RPMI8226 (cell line): ENCODE measurements at regions not wholly inside any gene's neighbourhood (a gene's known extent, or its start where the extent isn't known, plus 50 kb on each side); places are given as distances from the start of the nearest gene placed in this dataset.
"Not testable (repeated sequence)": the region's sequence is repeated elsewhere in the genome, so short reads cannot be mapped to it uniquely, and the experiment has no call there.

Experiments
- DNase-seq: peaks from one replicate; pipeline ENCODE4 v3.0.0-alpha.2; 2015

- not testable (repeated sequence) for DNase-seq
These were observed 120.3 kb upstream of the CFAP20DC start for GRCh38 chr3:59170166-59170565.

- no peak for DNase-seq
These were observed 117.9 kb upstream of the CFAP20DC start for GRCh38 chr3:59167756-59168155.

GRCh38 chr3:59163953-59164352 lies 114.1 kb upstream of the CFAP20DC start:
- DNase-seq, result no peak

GRCh38 chr3:59161048-59161447 lies 111.2 kb upstream of the CFAP20DC start:
- DNase-seq, result no peak

- DNase-seq, result no peak
These were observed 110.4 kb upstream of the CFAP20DC start for GRCh38 chr3:59160133-59160746.

- DNase-seq, result no peak
These were observed 103.8 kb upstream of the CFAP20DC start for GRCh38 chr3:59153648-59154047.

GRCh38 chr3:59152943-59153342 lies 103.1 kb upstream of the CFAP20DC start:
- no peak for DNase-seq

GRCh38 chr3:59150039-59150438 lies 100.2 kb upstream of the CFAP20DC start:
- DNase-seq, result no peak

- no peak for DNase-seq
These were observed 99.3 kb upstream of the CFAP20DC start for GRCh38 chr3:59149166-59149565.

- no peak for DNase-seq
These were observed 93.6 kb upstream of the CFAP20DC start for GRCh38 chr3:59143447-59143846.

GRCh38 chr3:59142556-59142955 lies 92.7 kb upstream of the CFAP20DC start:
- DNase-seq, result no peak

- DNase-seq, result no peak
These were observed 89.1 kb upstream of the CFAP20DC start for GRCh38 chr3:59138966-59139365.

GRCh38 chr3:59137415-59137814 lies 87.6 kb upstream of the CFAP20DC start:
- DNase-seq, result no peak

- DNase-seq, result no peak
These were observed 86.3 kb upstream of the CFAP20DC start for GRCh38 chr3:59136081-59136480.

- no peak for DNase-seq
These were observed 85.3 kb upstream of the CFAP20DC start for GRCh38 chr3:59135096-59135495.

GRCh38 chr3:59133311-59133710 lies 83.5 kb upstream of the CFAP20DC start:
- DNase-seq, result no peak

GRCh38 chr3:59131016-59131766 lies 81.4 kb upstream of the CFAP20DC start:
- no peak for DNase-seq

- DNase-seq, result no peak
These were observed 78.9 kb upstream of the CFAP20DC start for GRCh38 chr3:59128685-59129084.

GRCh38 chr3:59127071-59127470 lies 77.2 kb upstream of the CFAP20DC start:
- no peak for DNase-seq

GRCh38 chr3:59126446-59126845 lies 76.6 kb upstream of the CFAP20DC start:
- no peak for DNase-seq

- DNase-seq, result no peak
These were observed 71.7 kb upstream of the CFAP20DC start for GRCh38 chr3:59121346-59122144.

GRCh38 chr3:59118928-59119327 lies 69.1 kb upstream of the CFAP20DC start:
- no peak for DNase-seq

GRCh38 chr3:59117396-59117795 lies 67.6 kb upstream of the CFAP20DC start:
- DNase-seq, result no peak

GRCh38 chr3:59116233-59116537 lies 66.4 kb upstream of the CFAP20DC start:
- DNase-seq, result no peak
